Activated T-cell treated with anti-CD3 and anti-CD28 coated beads, Interleukin-2, amount 50 U/mL, for 72 hours (primary cell): ENCODE measurements at regions not wholly inside any gene's neighbourhood (a gene's known extent, or its start where the extent isn't known, plus 50 kb on each side); places are given as distances from the start of the nearest gene placed in this dataset.

Source experiments
- ATAC-seq, 2 donors: fragments of 150-1000 bp; cut with Tn5 transposase; replicated peaks in 1 of 2; 2 replicates each; pipeline ENCODE4 v1.10.0; 2021; ENCODE audit warnings: moderate library complexity in 2 of 2, mild to moderate bottlenecking in 1 of 2
- DNase-seq, 2 donors: peaks; one replicate each; pipeline ENCODE4 v3.0.0; 2021 to 2022; ENCODE audit warnings: mixed read lengths in 1 of 2
- H3K27ac Mint-ChIP-seq: one replicate; pipeline ENCODE4 v1.8.0; 2022; ENCODE audit warnings: mild to moderate bottlenecking, moderate library complexity, mixed read lengths
- H3K27me3 Mint-ChIP-seq: one replicate; pipeline ENCODE4 v1.8.0; 2022; ENCODE audit warnings: low read depth, mixed read lengths
- H3K36me3 Mint-ChIP-seq, 2 donors: one replicate each; pipeline ENCODE4 v1.8.0; 2022; ENCODE audit warnings: mixed read lengths in 2 of 2, mild to moderate bottlenecking in 1 of 2; ENCODE audit not compliant: insufficient read depth in 2 of 2
- H3K4me1 Mint-ChIP-seq: one replicate; pipeline ENCODE4 v1.8.0; 2022; ENCODE audit warnings: low read depth, mixed read lengths
- H3K4me3 Mint-ChIP-seq, 2 donors: one replicate each; pipeline ENCODE4 v1.8.0; 2022; ENCODE audit warnings: mild to moderate bottlenecking in 2 of 2, mixed read lengths in 2 of 2, moderate library complexity in 2 of 2
- H3K9me3 Mint-ChIP-seq, 2 donors: one replicate each; pipeline ENCODE4 v1.8.0; 2022; ENCODE audit warnings: mixed read lengths in 2 of 2

- DNase-seq = no peak
- no peaks in the 10 kb centered on the region for H3K27me3 Mint-ChIP-seq
These were observed 178.2 kb upstream of the ZC3H15 start for GRCh38 chr2:186307871-186308270.

GRCh38 chr2:186308347-186308746 lies 177.7 kb upstream of the ZC3H15 start:
- H3K36me3 Mint-ChIP-seq = peaks cover 6 to 16% of the 10 kb centered on the region in 2 donors
- H3K27ac Mint-ChIP-seq = no peak overlapping the region
- peaks cover 3% of the 10 kb centered on the region in 2 donors for H3K9me3 Mint-ChIP-seq
- no peaks in the 10 kb centered on the region for H3K27me3 Mint-ChIP-seq
- ATAC-seq (no peak), DNase-seq (no peak)
- no peaks in the 10 kb centered on the region for H3K4me1 Mint-ChIP-seq
- H3K4me3 Mint-ChIP-seq = no peak overlapping the region

More at GRCh38 chr2:186307871-186308270, 178.2 kb upstream of the ZC3H15 start:
- no peak for ATAC-seq
- H3K4me1 Mint-ChIP-seq = no peaks in the 10 kb centered on the region
- peaks cover 6 to 16% of the 10 kb centered on the region in 2 donors for H3K36me3 Mint-ChIP-seq
- H3K4me3 Mint-ChIP-seq = no peak overlapping the region
- H3K27ac Mint-ChIP-seq = no peak overlapping the region
- H3K9me3 Mint-ChIP-seq = peaks cover 3% of the 10 kb centered on the region in 2 donors

GRCh38 chr2:186309901-186310300 lies 176.2 kb upstream of the ZC3H15 start:
- Mint-ChIP-seq H3K4me1 (no peaks in the 10 kb centered on the region), H3K27ac (no peak overlapping the region), H3K9me3 (peaks cover 6% of the 10 kb centered on the region in 2 donors), H3K36me3 (peaks cover 6 to 23% of the 10 kb centered on the region in 2 donors), H3K27me3 (no peaks in the 10 kb centered on the region), H3K4me3 (no peak overlapping the region)
- no peak for DNase-seq
- ATAC-seq = no peak

- Mint-ChIP-seq H3K36me3 (peaks cover 13 to 15% of the 10 kb centered on the region in 2 donors), H3K27ac (no peak overlapping the region), H3K4me3 (no peak overlapping the region), H3K9me3 (peaks cover 15 to 35% of the 10 kb centered on the region in 2 donors), H3K4me1 (peaks cover 4% of the 10 kb centered on the region), H3K27me3 (no peaks in the 10 kb centered on the region)
- no peak for ATAC-seq
- DNase-seq = no peak
These were observed 167.0 kb upstream of the ZC3H15 start for GRCh38 chr2:186319105-186319504.

GRCh38 chr2:186325827-186326535 lies 160.1 kb upstream of the ZC3H15 start:
- DNase-seq (no peak), ATAC-seq (no peak)
- Mint-ChIP-seq H3K9me3 (peaks cover 8 to 14% of the 10 kb centered on the region in 2 donors), H3K36me3 (peaks cover 2% of the 10 kb centered on the region in 2 donors), H3K27ac (no peak overlapping the region), H3K4me1 (peaks cover 10% of the 10 kb centered on the region), H3K4me3 (no peak overlapping the region), H3K27me3 (no peaks in the 10 kb centered on the region)

- H3K4me1 Mint-ChIP-seq = peaks cover 5% of the 10 kb centered on the region
- no peak for DNase-seq
- no peak overlapping the region for H3K27ac Mint-ChIP-seq
- H3K4me3 Mint-ChIP-seq = no peak overlapping the region
- H3K27me3 Mint-ChIP-seq = no peaks in the 10 kb centered on the region
- peaks cover 0 to 2% of the 10 kb centered on the region in 2 donors for H3K36me3 Mint-ChIP-seq
- ATAC-seq = no peak
- peaks cover 6 to 8% of the 10 kb centered on the region in 2 donors for H3K9me3 Mint-ChIP-seq
These were observed 158.7 kb upstream of the ZC3H15 start for GRCh38 chr2:186327251-186327868.

GRCh38 chr2:186328838-186329237 lies 157.2 kb upstream of the ZC3H15 start:
- no peak overlapping the region for H3K4me3 Mint-ChIP-seq
- H3K27me3 Mint-ChIP-seq = no peaks in the 10 kb centered on the region
- no peaks in the 10 kb centered on the region for H3K36me3 Mint-ChIP-seq
- H3K9me3 Mint-ChIP-seq = peaks cover 0 to 2% of the 10 kb centered on the region in 2 donors
- H3K27ac Mint-ChIP-seq = no peak overlapping the region
- DNase-seq = no peak
- H3K4me1 Mint-ChIP-seq = peaks cover 5% of the 10 kb centered on the region
- no peak for ATAC-seq

GRCh38 chr2:186330050-186330449 lies 156.0 kb upstream of the ZC3H15 start:
- H3K4me3 Mint-ChIP-seq = no peak overlapping the region
- peaks cover 4 to 5% of the 10 kb centered on the region in 2 donors for H3K36me3 Mint-ChIP-seq
- no peak overlapping the region for H3K27ac Mint-ChIP-seq
- H3K4me1 Mint-ChIP-seq = peaks cover 5% of the 10 kb centered on the region
- ATAC-seq (no peak), DNase-seq (no peak)
- H3K27me3 Mint-ChIP-seq = no peaks in the 10 kb centered on the region
- H3K9me3 Mint-ChIP-seq = peaks cover 5 to 8% of the 10 kb centered on the region in 2 donors

GRCh38 chr2:186339716-186340115 lies 146.3 kb upstream of the ZC3H15 start:
- Mint-ChIP-seq H3K27me3 (no peaks in the 10 kb centered on the region), H3K9me3 (peaks cover 11 to 15% of the 10 kb centered on the region in 2 donors)

GRCh38 chr2:186342029-186342428 lies 144.0 kb upstream of the ZC3H15 start:
- H3K9me3 Mint-ChIP-seq = peaks cover 8 to 12% of the 10 kb centered on the region in 2 donors

More at GRCh38 chr2:186339716-186340115, 146.3 kb upstream of the ZC3H15 start:
- Mint-ChIP-seq H3K4me3 (no peak overlapping the region), H3K4me1 (no peaks in the 10 kb centered on the region), H3K36me3 (peaks cover 3 to 5% of the 10 kb centered on the region in 2 donors), H3K27ac (no peak overlapping the region)
- no peak for DNase-seq
- ATAC-seq = no peak

GRCh38 chr2:186345745-186346144 lies 140.3 kb upstream of the ZC3H15 start:
- Mint-ChIP-seq H3K4me3 (no peak overlapping the region), H3K27ac (no peak overlapping the region), H3K36me3 (no peaks in the 10 kb centered on the region), H3K27me3 (no peaks in the 10 kb centered on the region), H3K9me3 (peaks cover 3% of the 10 kb centered on the region in 2 donors), H3K4me1 (no peaks in the 10 kb centered on the region)
- DNase-seq (no peak), ATAC-seq (no peak)

More at GRCh38 chr2:186342029-186342428, 144.0 kb upstream of the ZC3H15 start:
- Mint-ChIP-seq H3K27me3 (no peaks in the 10 kb centered on the region), H3K27ac (no peak overlapping the region), H3K36me3 (peaks cover 0 to 2% of the 10 kb centered on the region in 2 donors), H3K4me3 (no peak overlapping the region), H3K4me1 (no peaks in the 10 kb centered on the region)
- DNase-seq = no peak
- no peak for ATAC-seq

GRCh38 chr2:186346216-186346615 lies 139.8 kb upstream of the ZC3H15 start:
- H3K4me3 Mint-ChIP-seq = no peak overlapping the region
- no peak for ATAC-seq

GRCh38 chr2:186347472-186347871 lies 138.6 kb upstream of the ZC3H15 start:
- ATAC-seq = no peak
- Mint-ChIP-seq H3K4me1 (no peaks in the 10 kb centered on the region), H3K4me3 (no peak overlapping the region), H3K27ac (no peak overlapping the region), H3K27me3 (no peaks in the 10 kb centered on the region), H3K9me3 (peaks cover 2 to 5% of the 10 kb centered on the region in 2 donors), H3K36me3 (peaks cover 2 to 4% of the 10 kb centered on the region in 2 donors)
- no peak for DNase-seq

More at GRCh38 chr2:186346216-186346615, 139.8 kb upstream of the ZC3H15 start:
- peaks cover 3% of the 10 kb centered on the region in 2 donors for H3K9me3 Mint-ChIP-seq
- no peak overlapping the region for H3K27ac Mint-ChIP-seq
- DNase-seq = no peak
- H3K27me3 Mint-ChIP-seq = no peaks in the 10 kb centered on the region
- H3K4me1 Mint-ChIP-seq = no peaks in the 10 kb centered on the region
- H3K36me3 Mint-ChIP-seq = no peaks in the 10 kb centered on the region
